ENCODE measurements at regions not wholly inside any gene's neighbourhood (a gene's known extent, or its start where the extent isn't known, plus 50 kb on each side); places are given as distances from the start of the nearest gene placed in this dataset.
"Not testable (repeated sequence)": the region's sequence is repeated elsewhere in the genome, so short reads cannot be mapped to it uniquely, and the experiment has no call there.

DNA sequence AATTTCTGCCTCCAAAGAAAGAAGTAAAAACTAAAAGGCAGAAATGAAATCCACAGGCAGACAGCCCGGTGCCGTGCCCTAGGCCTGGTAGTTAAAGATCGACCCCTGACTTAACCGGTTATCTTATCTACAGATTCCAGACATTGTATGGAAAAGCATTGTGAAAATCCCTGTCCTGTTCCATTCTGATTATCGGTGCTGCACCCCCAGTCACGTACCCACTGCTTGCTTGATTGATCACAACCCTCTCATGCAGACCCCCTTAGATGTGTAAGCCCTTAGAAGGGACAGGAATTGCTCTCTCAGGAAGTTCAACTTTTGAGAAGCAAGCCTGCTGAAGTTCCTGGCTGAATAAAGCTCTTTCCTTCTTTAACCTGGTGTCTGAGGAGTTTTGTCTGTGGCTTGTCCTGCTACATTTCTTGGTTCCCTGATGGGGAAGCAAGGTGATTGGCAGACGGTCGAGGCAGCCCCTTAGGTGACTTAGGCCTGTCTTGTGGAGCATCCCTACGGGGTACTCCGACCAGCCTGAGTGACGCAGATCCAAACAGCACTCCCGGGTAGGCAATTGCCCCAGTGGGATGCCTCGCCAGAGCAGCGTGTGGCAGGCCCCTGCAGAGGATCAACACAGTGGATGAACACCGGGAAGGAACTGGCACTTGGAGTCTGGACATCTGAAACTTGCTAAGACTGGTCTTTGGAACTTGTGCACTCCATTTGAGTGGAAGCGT, 111.2 kb upstream of the PPM1J start:
- FAIRE-seq (no peak), ATAC-seq (no peak), DNase-seq (no peak)
- H3K4me1 ChIP-seq: no peaks in the 10 kb centered on the region
- H3K27me3 ChIP-seq: no peaks in the 10 kb centered on the region
- H3K36me3 ChIP-seq: no peaks in the 10 kb centered on the region
- 76 to 78% methylated on average over 16 of the region's 16 CpGs for WGBS, 2 donors
- no peak overlapping the region for H3K4me3 ChIP-seq
- TF ChIP-seq, protein P1, sequence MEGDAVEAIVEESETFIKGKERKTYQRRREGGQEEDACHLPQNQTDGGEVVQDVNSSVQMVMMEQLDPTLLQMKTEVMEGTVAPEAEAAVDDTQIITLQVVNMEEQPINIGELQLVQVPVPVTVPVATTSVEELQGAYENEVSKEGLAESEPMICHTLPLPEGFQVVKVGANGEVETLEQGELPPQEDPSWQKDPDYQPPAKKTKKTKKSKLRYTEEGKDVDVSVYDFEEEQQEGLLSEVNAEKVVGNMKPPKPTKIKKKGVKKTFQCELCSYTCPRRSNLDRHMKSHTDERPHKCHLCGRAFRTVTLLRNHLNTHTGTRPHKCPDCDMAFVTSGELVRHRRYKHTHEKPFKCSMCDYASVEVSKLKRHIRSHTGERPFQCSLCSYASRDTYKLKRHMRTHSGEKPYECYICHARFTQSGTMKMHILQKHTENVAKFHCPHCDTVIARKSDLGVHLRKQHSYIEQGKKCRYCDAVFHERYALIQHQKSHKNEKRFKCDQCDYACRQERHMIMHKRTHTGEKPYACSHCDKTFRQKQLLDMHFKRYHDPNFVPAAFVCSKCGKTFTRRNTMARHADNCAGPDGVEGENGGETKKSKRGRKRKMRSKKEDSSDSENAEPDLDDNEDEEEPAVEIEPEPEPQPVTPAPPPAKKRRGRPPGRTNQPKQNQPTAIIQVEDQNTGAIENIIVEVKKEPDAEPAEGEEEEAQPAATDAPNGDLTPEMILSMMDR (IDR thresholded peaks at IDR 0.05): no peak
- no peaks in the 10 kb centered on the region for H3K9me3 ChIP-seq
- intact Hi-C loops (cut with DNase I): no loop called here
- no peak overlapping the region for H3K27ac ChIP-seq

DNA sequence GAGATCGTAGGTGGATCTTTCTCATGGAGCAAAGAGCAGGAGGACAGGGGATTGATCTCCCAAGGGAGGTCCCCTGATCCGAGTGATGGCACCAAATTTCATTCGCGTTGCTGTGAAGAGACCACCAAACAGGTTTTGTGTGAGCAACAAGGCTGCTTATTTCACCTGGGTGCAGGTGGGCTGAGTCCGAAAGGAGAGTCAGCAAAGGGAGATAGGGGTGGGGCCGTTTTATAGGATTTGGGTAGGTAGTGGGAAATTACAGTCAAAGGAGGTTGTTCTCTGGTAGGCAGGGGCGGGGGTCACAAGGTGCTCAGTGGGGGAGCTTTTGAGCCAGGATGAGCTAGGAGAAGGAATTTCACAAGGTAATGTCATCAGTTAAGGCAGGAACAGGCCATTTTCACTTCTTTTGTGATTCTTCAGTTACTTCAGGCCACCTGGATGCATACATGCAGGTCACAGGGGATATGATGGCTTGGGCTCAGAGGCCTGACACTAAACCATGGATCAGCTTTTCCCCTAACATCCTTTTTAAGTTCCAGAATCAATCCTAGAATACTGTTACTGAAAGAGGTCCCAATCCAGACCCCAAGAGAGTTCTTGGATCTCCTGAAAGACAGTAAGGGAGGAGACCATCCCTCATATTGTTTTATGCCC, 110.6 kb upstream of the PPM1J start:
- H3K27ac ChIP-seq; ATAC-seq; H3K36me3 ChIP-seq; H3K4me3 ChIP-seq; H3K27me3 ChIP-seq; H3K9me3 ChIP-seq; DNase-seq; H3K4me1 ChIP-seq; FAIRE-seq; intact Hi-C loops (cut with DNase I): not testable (repeated sequence)
- WGBS, 2 donors: 70 to 72% methylated on average over 7 of the region's 7 CpGs

DNA sequence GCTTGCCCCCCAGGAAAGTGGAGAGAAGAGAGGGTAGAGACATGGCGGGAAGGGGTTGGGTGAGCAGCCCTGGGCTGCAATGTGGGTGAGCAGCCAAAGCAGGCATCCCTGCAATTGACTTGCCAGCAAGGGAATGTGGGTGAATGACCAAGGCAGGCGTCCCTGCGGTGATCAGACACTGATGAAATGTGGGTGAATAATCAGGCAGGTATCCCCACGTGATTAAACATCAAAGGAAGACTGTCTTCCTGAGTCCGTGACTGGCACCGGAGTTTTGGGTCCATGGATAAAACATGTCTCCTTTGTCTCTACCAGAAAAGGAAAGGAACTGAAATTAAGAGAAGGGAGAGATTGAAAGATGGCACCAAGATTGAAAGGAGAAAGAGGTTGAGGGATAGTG, 109.9 kb upstream of the PPM1J start:
- H3K9me3 ChIP-seq; H3K27ac ChIP-seq; H3K4me1 ChIP-seq; intact Hi-C loops (cut with DNase I); DNase-seq; H3K4me3 ChIP-seq; H3K36me3 ChIP-seq; FAIRE-seq; ATAC-seq; H3K27me3 ChIP-seq: not testable (repeated sequence)
- whole genome bisulfite sequencing, 2 donors: 77 to 81% methylated on average over 6 of the region's 6 CpGs

DNA sequence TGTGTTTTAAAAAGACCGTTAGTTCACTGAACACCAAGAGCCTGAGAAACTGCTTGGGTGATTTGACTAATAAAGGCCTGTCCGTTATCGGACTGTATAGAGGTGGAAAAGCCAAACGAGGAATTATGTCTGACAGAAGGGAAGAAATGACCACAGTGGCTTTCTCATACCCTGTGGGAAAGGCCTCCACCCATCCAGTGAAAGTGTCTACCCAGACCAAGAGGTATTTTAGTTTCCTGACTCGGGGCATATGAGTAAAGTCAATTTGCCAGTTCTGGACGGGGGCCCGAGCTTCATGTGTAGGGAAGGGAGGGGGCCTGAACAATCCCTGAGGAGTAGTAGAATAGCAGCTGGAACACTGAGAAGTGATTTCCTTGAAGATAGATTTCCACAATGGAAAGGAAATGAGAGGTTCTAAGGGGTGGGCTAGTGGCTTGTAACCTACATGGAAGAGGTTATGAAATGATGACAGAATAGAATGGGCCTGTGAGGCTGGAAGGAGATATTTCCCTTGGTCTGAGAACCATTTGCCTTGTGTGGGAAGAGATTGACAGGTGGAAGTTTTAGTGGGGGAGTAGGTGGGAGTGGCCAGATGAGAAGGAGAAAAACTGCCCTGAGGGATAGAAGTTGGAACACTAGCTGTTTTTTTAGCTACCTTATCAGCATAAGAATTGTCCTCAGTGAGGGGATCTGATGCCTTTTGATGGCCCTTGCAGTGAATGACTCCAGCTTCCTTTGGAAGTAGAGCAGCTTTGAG, 106.4 kb upstream of the PPM1J start:
- H3K4me1 ChIP-seq; FAIRE-seq; H3K27ac ChIP-seq; H3K27me3 ChIP-seq; H3K4me3 ChIP-seq; intact Hi-C loops (cut with DNase I); H3K36me3 ChIP-seq; DNase-seq; H3K9me3 ChIP-seq; ATAC-seq: not testable (repeated sequence)
- WGBS, 2 donors: 79 to 90% methylated on average over 7 of the region's 7 CpGs

DNA sequence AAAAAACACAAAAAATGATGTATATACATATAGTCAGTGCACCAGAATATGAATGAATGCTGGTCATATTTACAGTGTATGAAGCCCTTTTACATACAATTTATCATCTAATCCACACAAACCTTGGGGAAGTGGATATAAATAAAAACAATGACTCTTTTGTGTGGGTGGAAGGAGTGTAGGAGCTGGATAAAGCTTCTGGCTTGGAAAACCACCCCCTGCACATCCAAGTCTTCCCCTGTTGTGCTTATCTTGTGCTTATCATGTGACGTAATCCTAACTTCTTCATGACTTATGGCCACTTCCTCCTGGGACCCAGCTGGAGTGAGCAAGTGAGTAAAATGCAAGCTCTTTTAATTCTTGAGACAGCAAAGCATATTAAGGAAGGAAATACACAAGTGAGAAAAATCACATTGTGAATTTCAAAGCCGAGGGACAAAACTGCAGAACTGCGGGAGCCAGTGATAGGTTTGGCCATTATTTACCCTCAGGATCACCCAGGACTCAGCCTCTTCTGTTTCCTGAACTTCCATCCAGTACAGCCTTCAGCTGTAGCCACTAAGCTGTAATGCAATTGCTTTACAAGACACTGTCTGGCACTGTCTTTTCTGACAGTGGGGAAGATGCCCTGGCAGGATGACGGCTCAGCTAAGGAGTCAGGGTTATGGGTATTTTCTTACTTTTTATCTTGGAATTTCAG, 104.0 kb upstream of the PPM1J start:
- ATAC-seq (peak in 2 of 4 donors; percentile 76 to 87), FAIRE-seq (no peak)

More for the DNA sequence above, 104.0 kb upstream of the PPM1J start:
- DNase-seq: no peak
- Histone ChIP-seq H3K9me3 (no peaks in the 10 kb centered on the region), H3K4me3 (no peak overlapping the region), H3K4me1 (no peaks in the 10 kb centered on the region), H3K27ac (peak overlapping the region in 1 of 4 donors; percentile 21), H3K36me3 (no peaks in the 10 kb centered on the region), H3K27me3 (no peaks in the 10 kb centered on the region)
- 31 to 32% methylated on average over 4 of the region's 4 CpGs for WGBS, 2 donors
- intact Hi-C loops (cut with DNase I): no loop called here
- TF ChIP-seq, protein P1 (IDR thresholded peaks at IDR 0.05): no peak
